ENCODE measurements at regions not wholly inside any gene's neighbourhood (a gene's known extent, or its start where the extent isn't known, plus 50 kb on each side); places are given as distances from the start of the nearest gene placed in this dataset.

- Histone ChIP-seq H3K56ac (ENCODE audit: insufficient read length, low read depth, low read length) (no peak overlapping the region), H3K27ac (ENCODE audit: insufficient read length, low read depth, low read length) (no peak overlapping the region), H2AFZ (ENCODE audit: low read length) (no peak overlapping the region), H3K79me2 (ENCODE audit: insufficient read depth, low read length) (no peaks in the 10 kb centered on the region), H3K9ac (ENCODE audit: extremely low read depth, insufficient read length, low read length) (no peak overlapping the region), H4K20me1 (ENCODE audit: control insufficient read depth, insufficient read depth, insufficient read length) (no peaks in the 10 kb centered on the region), H2BK5ac (ENCODE audit: insufficient read length, low read length) (no peak overlapping the region), H3K23me2 (ENCODE audit: insufficient read length, low read depth, low read length, poor library complexity, severe bottlenecking) (no peaks in the 10 kb centered on the region), H3K79me1 (ENCODE audit: insufficient read depth, low read depth, low read length, poor library complexity, severe bottlenecking) (no peaks in the 10 kb centered on the region), H2BK120ac (ENCODE audit: low read depth, low read length, poor library complexity, severe bottlenecking) (no peak overlapping the region), H3K14ac (ENCODE audit: insufficient read depth, low read length) (no peak overlapping the region), H2BK15ac (ENCODE audit: low read depth, low read length) (no peak overlapping the region), H3K18ac (ENCODE audit: insufficient read length, low read depth, low read length) (no peak overlapping the region), H3K27me3 (ENCODE audit: insufficient read depth, low read length) (no peaks in the 10 kb centered on the region), H4K8ac (replicated peaks; ENCODE audit: insufficient read length, low read depth, low read length) (no peak overlapping the region), H4K5ac (ENCODE audit: insufficient read length, low read depth, low read length) (no peak overlapping the region), H2AK5ac (ENCODE audit: insufficient read length, low read length) (no peak overlapping the region), H3K4me2 (ENCODE audit: insufficient read depth, insufficient read length, low read length) (no peak overlapping the region), H2BK20ac (ENCODE audit: low read depth, low read length, poor library complexity, severe bottlenecking) (no peak overlapping the region), H3K4ac (ENCODE audit: low read depth, low read length) (no peak overlapping the region), H3K23ac (ENCODE audit: insufficient read length, low read depth, low read length) (no peak overlapping the region), H4K91ac (ENCODE audit: insufficient read length, low read depth, low read length) (no peak overlapping the region), H3T11ph (ENCODE audit: low read length) (no peak overlapping the region), H3K9me3 (ENCODE audit: control insufficient read depth, low read depth, low read length) (no peaks in the 10 kb centered on the region), H3K4me1 (ENCODE audit: insufficient read depth, low read length) (peaks cover 5% of the 10 kb centered on the region; the same call in 1 of the 2 replicates), H2BK12ac (ENCODE audit: insufficient read length, low read depth, low read length) (no peak overlapping the region)
- no CpG with 5 or more reads among the region's 3 CpGs for WGBS (ENCODE audit: extremely low coverage, insufficient read length, low lambda C conversion rate)
- Mint-ChIP-seq H3K36me3 (ENCODE audit: insufficient read depth in 1 of 3, low read depth in 3 of 3) (no peaks in the 10 kb centered on the region), H3K4me1 (peaks cover 13% of the 10 kb centered on the region in 2 experiments), H3K27me3 (ENCODE audit: low read depth) (no peaks in the 10 kb centered on the region), H3K9me3 (no peaks in the 10 kb centered on the region), H3K27ac (no peak overlapping the region; a peak in 1 of 7 replicates), H3K4me3 (no peak overlapping the region)
- TF ChIP-seq CTCF (conservative IDR thresholded peaks at IDR 0.05): no peak
- no peak for DNase-seq
Observed at GRCh38 chr1:70887936-70888335, 159.7 kb downstream of the PTGER3 start.

Measured in H9 (cell line).